EH (cell line): ENCODE measurements at regions not wholly inside any gene's neighbourhood (a gene's known extent, or its start where the extent isn't known, plus 50 kb on each side); places are given as distances from the start of the nearest gene placed in this dataset.
A peak's percentile ranks its signal among the peaks of the same experiment; 100 is the strongest.

Source experiments
- DNase-seq: peaks from one replicate; pipeline ENCODE4 v3.0.0-alpha.2; 2015; ENCODE audit warnings: low read depth

- no peak for DNase-seq
These were observed 50.3 kb upstream of the SORBS2 start for GRCh38 chr4:185862340-185862739.

GRCh38 chr4:185863946-185864345 lies 52.0 kb upstream of the SORBS2 start:
- DNase-seq: no peak

DNA sequence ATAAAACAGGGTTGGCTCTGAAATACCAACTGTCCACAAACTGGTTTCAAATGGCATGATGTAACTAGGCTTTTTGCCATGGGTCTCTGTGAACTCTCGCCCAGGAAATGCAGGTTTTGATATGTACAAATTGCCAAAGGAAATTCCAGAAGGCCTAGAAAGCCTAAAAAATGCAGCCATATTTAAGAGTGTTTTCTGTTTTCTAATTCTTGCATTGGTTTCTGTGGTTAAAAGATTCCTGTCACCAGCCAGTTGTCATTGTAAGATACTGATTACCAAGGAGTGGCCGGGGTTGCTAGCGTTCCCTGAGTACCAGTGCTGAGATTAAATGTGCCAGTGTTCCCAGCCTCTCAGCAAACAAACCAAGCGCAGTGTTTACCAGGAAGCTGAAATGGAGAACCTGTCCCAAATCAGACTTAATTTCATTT lies 53.9 kb upstream of the SORBS2 start:
- DNase-seq: peak; percentile 73

DNA sequence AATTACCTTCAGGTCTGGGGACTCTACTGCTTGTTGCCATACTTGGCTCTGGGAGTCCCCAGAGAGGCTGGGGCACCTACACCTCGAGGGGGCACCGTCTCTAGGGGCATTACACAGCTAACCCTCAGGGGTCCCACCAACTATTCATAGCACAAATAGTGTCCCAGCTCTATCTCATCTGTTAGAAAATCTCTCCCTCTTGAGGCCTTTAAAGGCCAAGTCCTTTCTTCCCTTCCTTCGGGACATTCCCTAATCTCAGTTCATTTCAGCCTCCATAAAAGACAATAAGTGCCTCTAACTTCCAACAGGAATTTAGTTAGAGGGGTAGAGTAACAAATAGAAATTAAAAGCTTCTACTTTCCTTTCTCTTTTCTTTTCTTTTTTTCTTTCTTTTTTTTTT lies 55.8 kb upstream of the SORBS2 start:
- DNase-seq: no peak

DNA sequence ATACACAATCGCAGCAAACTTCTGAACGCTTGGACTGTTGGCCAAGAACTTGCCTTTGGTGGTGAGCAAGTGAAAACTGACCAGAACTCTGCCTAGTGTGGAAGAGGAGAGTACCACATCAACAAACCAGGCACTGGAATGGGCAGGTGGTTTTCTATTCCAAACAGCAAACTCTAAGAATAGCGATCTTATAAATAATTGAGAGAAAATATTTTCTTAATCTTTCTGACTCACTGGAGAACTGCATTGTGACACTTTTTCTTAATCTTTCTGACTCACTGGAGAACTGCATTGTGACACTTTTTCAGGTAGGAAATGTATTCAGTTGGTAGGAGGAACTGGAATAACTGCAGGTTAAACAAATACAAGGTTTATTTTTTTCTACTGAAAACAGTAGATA lies 57.0 kb upstream of the SORBS2 start:
- no peak for DNase-seq

DNA sequence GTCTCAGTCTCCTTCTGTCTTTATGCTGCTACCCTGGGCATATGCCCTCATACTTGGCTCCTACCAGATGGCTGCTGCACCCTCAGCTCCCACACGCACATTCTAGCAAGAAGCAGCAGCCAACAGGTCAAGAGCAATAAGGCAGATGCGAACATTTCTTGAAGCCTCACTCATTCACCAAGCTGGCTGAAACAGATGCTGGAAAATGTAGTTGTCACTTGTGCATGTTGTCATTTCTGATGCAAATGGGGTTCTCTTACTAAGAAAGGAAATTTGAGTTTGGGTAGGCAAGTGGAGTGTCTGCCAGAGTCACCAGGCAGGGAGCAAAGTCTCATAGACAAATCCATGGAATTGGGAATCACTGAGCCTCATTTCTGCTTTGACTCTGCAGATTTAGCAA lies 57.4 kb upstream of the SORBS2 start:
- no peak for DNase-seq

DNA sequence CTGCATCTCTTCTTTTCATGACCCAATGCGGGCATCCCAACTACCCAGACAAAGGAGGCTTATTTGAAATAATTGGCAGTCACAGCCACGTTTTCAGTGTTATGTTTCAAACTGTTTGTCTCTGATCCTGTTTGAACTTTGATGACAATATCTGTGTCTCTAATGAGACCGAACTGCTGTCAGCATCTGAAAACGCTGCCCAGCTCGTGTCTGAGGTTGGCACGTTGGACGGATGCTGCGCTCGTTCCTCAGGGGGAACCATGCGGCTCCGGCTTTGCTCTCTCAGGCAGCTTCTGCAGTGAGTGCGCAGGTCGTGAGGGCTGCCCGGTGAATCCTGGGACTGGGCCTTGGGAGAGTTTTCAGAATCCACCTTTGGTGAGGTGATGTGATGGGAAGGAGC lies 58.4 kb upstream of the SORBS2 start:
- DNase-seq: no peak

GRCh38 chr4:185872747-185873380 lies 60.9 kb upstream of the SORBS2 start:
- no peak for DNase-seq

- DNase-seq: peak; percentile 49
These were observed 62.7 kb upstream of the SORBS2 start for GRCh38 chr4:185874516-185875230.

DNA sequence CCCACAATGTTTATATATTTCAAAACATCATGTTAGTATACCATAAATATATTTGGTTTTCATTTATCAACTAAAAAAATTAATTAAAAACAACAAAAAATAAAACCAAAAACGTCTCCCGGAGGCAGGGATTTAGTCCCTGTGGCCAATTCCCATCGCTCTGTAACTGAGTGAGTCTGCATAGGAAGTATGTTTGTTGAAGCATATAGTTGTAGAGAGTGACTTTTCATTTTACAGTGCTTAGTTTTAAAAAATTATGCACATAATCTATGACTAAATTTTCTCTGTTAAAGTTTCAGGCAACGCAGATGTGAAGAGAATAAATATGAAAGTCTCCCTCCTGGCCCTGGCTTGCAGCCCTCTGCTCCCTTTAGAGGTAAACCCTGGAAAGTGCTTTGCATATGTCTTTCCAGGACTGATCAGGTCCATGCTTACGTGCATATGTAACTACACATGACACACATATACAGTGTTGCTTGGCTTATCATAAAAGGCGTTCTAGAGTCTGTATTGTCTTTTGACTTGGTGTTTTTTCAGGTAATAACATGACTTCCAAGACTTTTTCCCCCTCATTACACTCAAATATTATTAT lies 63.4 kb upstream of the SORBS2 start:
- DNase-seq: no peak

DNA sequence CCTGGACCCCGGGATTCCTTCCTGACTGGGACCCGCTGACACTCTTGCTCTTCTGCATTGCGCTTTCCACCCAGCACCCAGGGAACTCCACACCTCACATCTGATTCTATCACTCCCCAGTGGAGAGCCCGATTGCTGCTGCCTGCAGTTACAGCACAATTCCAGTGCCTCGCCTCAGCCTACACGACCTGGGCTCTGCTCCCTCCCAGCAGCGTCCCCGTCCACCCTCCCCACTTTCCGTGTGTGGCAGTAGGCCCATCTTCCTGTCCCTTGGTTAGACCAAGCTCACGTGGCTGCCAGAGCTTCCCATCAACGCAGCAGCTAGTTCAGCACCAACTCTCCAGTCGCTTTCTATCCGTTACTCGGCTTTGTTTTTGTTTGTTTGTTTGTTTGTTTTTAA lies 66.6 kb upstream of the SORBS2 start:
- DNase-seq: no peak

DNA sequence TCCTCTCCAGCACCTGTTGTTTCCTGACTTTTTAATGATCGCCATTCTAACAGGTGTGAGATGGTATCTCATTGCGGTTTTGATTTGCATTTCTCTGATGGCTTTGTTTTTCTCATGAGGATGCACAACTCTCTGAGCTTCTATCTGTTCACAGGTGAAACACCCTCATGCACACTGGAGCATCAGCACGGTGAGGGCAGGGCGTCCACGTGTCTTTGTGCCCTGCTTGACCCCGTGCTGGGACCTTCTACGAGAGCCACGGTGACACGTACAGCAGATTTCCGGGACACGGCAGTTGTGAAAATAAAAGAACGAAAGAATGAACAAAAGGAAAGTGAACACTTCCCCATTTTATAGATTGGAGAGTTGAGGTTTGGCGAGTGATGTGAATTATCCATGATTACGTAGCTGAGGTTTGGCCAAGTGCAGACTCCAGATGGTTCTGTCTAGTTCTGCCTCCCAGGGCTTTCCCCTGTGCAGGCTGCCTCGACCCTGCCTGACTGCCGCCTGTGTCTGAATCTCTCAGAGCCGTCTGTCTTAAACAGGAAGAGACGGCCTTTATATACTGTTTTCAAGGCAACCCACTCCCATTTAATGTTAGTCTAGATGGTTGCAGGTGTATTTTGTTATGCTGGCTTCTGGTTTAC lies 67.8 kb upstream of the SORBS2 start:
- DNase-seq: no peak

GRCh38 chr4:185880571-185880970 lies 68.6 kb upstream of the SORBS2 start:
- DNase-seq: no peak

DNA sequence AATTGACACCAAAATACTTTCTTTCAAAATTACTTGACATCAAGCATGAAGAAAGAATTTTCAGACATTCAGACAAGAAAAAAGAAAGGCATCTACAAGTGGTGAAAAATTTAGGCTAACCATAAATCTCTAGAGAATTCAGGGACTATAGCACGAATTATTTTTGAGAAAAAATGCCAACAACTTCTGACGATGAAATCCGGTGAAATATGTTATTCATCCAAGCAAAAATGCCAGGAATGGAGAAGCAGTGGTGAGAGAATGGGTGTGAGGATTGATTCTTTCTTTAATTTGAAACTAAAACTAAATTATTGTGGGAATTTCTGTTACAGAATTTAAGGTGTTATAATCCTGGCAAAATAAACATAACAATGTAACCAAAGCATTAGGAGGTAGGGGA lies 69.4 kb upstream of the SORBS2 start:
- peak; percentile 43 for DNase-seq

DNA sequence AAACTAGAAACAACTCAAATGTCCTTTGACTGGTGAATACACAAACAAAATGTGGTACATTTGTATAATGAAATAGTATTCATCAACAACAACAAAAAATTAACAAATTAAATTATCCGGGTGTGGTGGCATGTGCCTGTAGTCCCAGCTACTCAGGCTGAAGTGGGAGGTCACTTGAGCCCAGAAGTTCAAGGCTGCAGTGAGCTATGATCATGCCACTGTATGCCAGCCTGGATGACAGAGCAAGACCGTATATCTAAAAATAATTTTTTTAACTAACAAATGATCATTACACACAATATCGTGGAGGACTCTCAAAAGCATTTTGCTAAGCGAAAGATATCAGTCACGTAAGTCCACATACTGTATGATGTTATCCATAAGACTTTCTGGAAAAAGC lies 71.6 kb upstream of the SORBS2 start:
- DNase-seq: no peak

DNA sequence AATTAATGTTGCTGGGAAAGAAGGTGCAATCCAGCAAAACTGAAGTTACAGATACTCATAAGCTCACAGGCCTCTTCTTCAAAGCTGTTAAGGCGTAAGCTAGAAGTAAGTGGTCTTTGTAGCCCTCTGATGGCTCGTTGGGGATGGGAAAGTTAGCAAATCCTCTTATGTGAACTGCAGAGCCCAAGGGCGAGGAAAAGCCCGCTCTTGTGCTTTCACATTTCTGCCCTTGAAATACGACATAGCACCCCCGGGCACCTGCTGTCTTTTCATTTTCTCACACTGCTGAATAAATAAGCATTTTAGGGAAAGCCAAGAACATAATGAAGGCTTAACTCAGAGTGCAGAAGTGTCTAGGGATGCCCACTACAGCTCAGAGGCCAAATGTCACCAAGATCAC lies 73.1 kb upstream of the SORBS2 start:
- no peak for DNase-seq

DNA sequence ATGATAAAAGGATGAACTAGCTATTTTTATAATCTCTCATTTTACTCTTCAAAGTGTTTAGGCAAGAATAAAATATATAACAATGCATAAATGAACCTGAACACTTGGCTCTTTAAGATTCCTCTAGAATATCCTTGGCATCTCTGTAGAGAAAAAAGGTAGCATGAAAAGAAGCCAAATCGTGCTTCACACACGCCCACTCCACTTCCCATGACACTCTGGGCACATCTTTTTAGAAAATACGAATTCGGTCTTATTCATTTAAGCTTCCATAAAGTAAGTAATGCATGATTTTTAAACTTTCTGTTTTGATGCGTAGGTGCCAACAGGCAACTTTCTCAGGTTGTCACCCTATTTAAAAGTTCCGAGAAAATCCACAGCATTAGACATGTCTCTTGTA lies 73.6 kb upstream of the SORBS2 start:
- DNase-seq: no peak

DNA sequence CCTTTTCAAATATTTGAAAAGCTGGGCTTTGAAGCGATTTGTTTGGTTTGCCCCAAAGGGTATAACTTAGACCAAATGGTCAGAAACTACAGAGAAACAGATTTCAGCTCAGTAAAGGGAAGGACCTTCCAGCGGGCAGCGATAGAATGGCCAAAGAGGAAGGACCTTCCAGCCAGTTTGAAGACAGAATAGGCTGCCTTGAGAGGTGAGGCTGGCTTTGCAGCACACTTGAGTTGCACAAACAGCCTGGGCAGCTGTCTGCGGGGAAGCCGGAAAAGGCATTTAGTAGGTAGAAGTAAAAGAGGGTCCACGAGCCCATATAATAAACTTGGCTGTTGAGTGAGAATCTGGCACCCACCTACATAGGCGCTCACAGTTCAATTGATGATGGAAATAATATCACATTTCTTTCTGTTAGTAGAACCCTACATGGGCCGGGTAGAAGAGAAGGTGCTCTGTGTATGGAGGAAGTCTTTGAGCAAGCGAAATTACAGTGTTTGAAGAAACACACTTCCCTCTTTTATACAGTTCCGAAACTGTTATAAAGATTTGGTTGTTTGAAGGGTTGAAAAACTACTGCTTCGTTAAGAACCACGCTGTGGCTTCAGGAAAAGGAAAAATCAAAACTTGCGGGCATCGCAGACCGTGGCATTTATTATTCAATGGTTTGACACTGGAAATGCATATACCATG lies 75.0 kb upstream of the SORBS2 start:
- DNase-seq: no peak

- DNase-seq: no peak
These were observed 76.7 kb upstream of the SORBS2 start for GRCh38 chr4:185888676-185889075.

DNA sequence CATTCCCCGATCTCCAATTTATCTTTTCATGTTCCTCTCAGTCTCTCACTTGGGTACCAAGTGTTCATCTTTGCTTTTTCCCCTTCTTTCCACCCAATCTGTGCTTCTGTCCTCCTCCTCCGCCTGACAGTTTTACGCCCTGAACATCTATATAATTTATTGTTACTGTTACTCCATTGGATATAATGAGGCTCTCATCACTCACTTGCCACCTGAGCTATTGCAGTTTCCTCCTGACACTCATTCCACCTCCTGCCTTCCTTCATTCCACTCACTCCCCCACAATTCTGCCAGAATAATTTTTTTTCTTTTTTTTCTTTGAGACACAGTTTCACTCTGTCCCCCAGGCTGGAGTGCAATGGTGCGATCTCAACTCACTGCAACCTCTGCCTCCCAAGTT lies 77.6 kb upstream of the SORBS2 start:
- DNase-seq: no peak

- peak; percentile 11 for DNase-seq
These were observed 78.2 kb upstream of the SORBS2 start for GRCh38 chr4:185890196-185890595.

GRCh38 chr4:185892165-185892564 lies 80.2 kb upstream of the SORBS2 start:
- DNase-seq: no peak

GRCh38 chr4:185893500-185893899 lies 81.5 kb upstream of the SORBS2 start:
- no peak for DNase-seq
